Endothelial cell of umbilical vein (primary cell): ENCODE measurements at regions not wholly inside any gene's neighbourhood (a gene's known extent, or its start where the extent isn't known, plus 50 kb on each side); places are given as distances from the start of the nearest gene placed in this dataset.

Experiments used
- BruUV-seq: library from RNA; stranded (reverse); fragments of 400-500 nt; replicated peaks from 2 replicates; lab custom pipeline; 2021; lab: Mats Ljungman, UMichigan
- CTCF ChIA-PET: fragments of 300-600, 350-600 bp; sonication (Branson Sonifier 250); formaldehyde crosslinking; loops from one replicate; lab custom pipeline; 2021; ENCODE audit warnings: antibody characterized with exemption, inconsistent platforms; lab: Charles Lee
- POLR2A ChIA-PET: fragments of 300-600, 350-600 bp; sonication (Branson Sonifier 250); formaldehyde crosslinking; loops from one replicate; lab custom pipeline; 2021; ENCODE audit warnings: antibody characterized with exemption, inconsistent platforms; lab: Charles Lee
- DNase-seq: peaks from one replicate; pipeline ENCODE4 v3.0.0-alpha.2; 2011; ENCODE audit warnings: low read depth, low spot score
- FAIRE-seq: peaks from 2 replicates; lab custom pipeline; 2011; peaks lifted over from hg19 to GRCh38; lab: Jason Lieb, UNC
- H2AFZ ChIP-seq: 2 replicates; pipeline ENCODE4 v1.6.0; 2012; ENCODE audit warnings: low read depth, low read length, control low read depth, inconsistent platforms
- H3K27ac ChIP-seq: 2 replicates; pipeline ENCODE4 v1.5.1; 2011; ENCODE audit warnings: low read depth, mild to moderate bottlenecking, control low read depth, low read length, moderate library complexity; ENCODE audit not compliant: insufficient read depth
- H3K27me3 ChIP-seq, 2 experiments: 2 replicates each; pipeline versions ENCODE4 v1.6.0 to v1.6.1; 2011; ENCODE audit warnings: low read length in 2 of 2, mixed read lengths in 1 of 2; ENCODE audit not compliant: control insufficient read depth in 2 of 2, insufficient read depth in 2 of 2
- H3K36me3 ChIP-seq, 2 experiments: 2 replicates in 1 of 2; 3 replicates in 1 of 2; pipeline ENCODE4 v1.5.1; 2011; ENCODE audit warnings: low read length in 2 of 2, mild to moderate bottlenecking in 1 of 2, moderate library complexity in 1 of 2; ENCODE audit not compliant: control insufficient read depth in 2 of 2, insufficient read depth in 2 of 2; ENCODE audit errors: extremely low read depth in 1 of 2
- H3K4me1 ChIP-seq: 3 replicates; pipeline ENCODE4 v1.5.1; 2011; ENCODE audit warnings: mild to moderate bottlenecking, low read length; ENCODE audit not compliant: control insufficient read depth, insufficient read depth; ENCODE audit errors: extremely low read depth
- H3K4me2 ChIP-seq: 2 replicates; pipeline ENCODE4 v1.6.1; 2011; ENCODE audit warnings: low read length, control low read depth, mixed read lengths; ENCODE audit not compliant: insufficient read depth
- H3K4me3 ChIP-seq, 3 experiments: fragments of 200-600 bp in 1 of 3; sonication (generic), shearing (Covaris generic) in 1 of 3; replicated peaks in 1 of 3; 2 replicates each; pipeline ENCODE4 v1.5.1; 2011 to 2016; ENCODE audit warnings: control low read depth in 3 of 3, low read length in 3 of 3, mild to moderate bottlenecking in 2 of 3, inconsistent platforms in 1 of 3, low read depth in 1 of 3, moderate library complexity in 1 of 3; ENCODE audit not compliant: insufficient read depth in 1 of 3
- H3K79me2 ChIP-seq: 2 replicates; pipeline ENCODE4 v1.6.0; 2012; ENCODE audit warnings: low read length, inconsistent platforms; ENCODE audit not compliant: control insufficient read depth, insufficient read depth
- H3K9ac ChIP-seq: replicated peaks from 2 replicates; pipeline ENCODE3; 2011; ENCODE audit warnings: low read length, control low read depth; ENCODE audit not compliant: insufficient read depth; ENCODE audit errors: extremely low read depth
- H3K9me1 ChIP-seq: replicated peaks from 3 replicates; pipeline ENCODE4 v1.6.0; 2011; ENCODE audit warnings: mild to moderate bottlenecking, low read length; ENCODE audit not compliant: control insufficient read depth, insufficient read depth; ENCODE audit errors: extremely low read depth
- H3K9me3 ChIP-seq: replicated peaks from 2 replicates; pipeline ENCODE4 v1.5.1; 2012; ENCODE audit warnings: low read length, inconsistent platforms; ENCODE audit not compliant: control insufficient read depth, insufficient read depth
- H4K20me1 ChIP-seq: replicated peaks from 2 replicates; pipeline ENCODE3; 2011; ENCODE audit warnings: mild to moderate bottlenecking, low read length; ENCODE audit not compliant: control insufficient read depth, insufficient read depth; ENCODE audit errors: extremely low read depth
- CTCF ChIP-seq, 2 donors: IDR thresholded peaks; 1 replicate in 1 of 2; 2 replicates in 1 of 2; pipeline ENCODE4 v1.5.1; 2011; ENCODE audit warnings: low read length in 2 of 2, mild to moderate bottlenecking in 2 of 2, moderate library complexity in 2 of 2, control low read depth in 1 of 2, inconsistent platforms in 1 of 2, low read depth in 1 of 2; ENCODE audit not compliant: insufficient read depth in 1 of 2; ENCODE audit errors: extremely low read depth in 1 of 2
- EZH2 ChIP-seq: IDR thresholded peaks from 2 replicates; pipeline ENCODE4 v1.6.1; 2012; ENCODE audit warnings: borderline replicate concordance, low read depth, mild to moderate bottlenecking, moderate library complexity, low read length, inconsistent platforms; ENCODE audit not compliant: severe bottlenecking
- FOS ChIP-seq: IDR thresholded peaks from 2 replicates; pipeline ENCODE4 v1.6.1; 2011; ENCODE audit warnings: mild to moderate bottlenecking, low read length, moderate library complexity, borderline replicate concordance; ENCODE audit not compliant: insufficient read depth
- GATA2 ChIP-seq: IDR thresholded peaks from 2 replicates; pipeline ENCODE4 v1.7.0; 2011; ENCODE audit warnings: low read depth, mild to moderate bottlenecking, moderate library complexity, mixed read lengths, low read length; ENCODE audit not compliant: insufficient read length, insufficient read depth
- JUN ChIP-seq: IDR thresholded peaks from 2 replicates; pipeline ENCODE4 v1.6.1; 2011; ENCODE audit warnings: borderline replicate concordance, low read depth; ENCODE audit not compliant: insufficient read length, insufficient read depth
- MYC ChIP-seq: IDR thresholded peaks from one replicate; pipeline ENCODE4 v1.6.1; 2011; ENCODE audit warnings: mild to moderate bottlenecking, low read depth, low read length
- POLR2A ChIP-seq: IDR thresholded peaks from 2 replicates; pipeline ENCODE4 v1.6.1; 2012; ENCODE audit warnings: low read depth, mild to moderate bottlenecking, control low read depth, low read length
- POLR2AphosphoS5 ChIP-seq: IDR thresholded peaks from 2 replicates; pipeline ENCODE4 v1.6.1; 2012; ENCODE audit warnings: low read depth, mild to moderate bottlenecking, control low read depth, low read length, moderate library complexity; ENCODE audit not compliant: insufficient read depth
- dilution Hi-C: fragments of 300-500 bp; cut with MboI; formaldehyde crosslinking; loops from one replicate; pipeline ENCODE4 v1.15.0; 2019; ENCODE audit warnings: low sequenced_read_pairs; ENCODE audit not compliant: extremely low pct_ligation_motif_present
- intact Hi-C: fragments of 100-400 bp; cut with micrococcal nuclease; formaldehyde crosslinking; loops from one replicate; pipeline ENCODE4 v1.10.0; 2022
- TF ChIP-seq, protein P1 (sequence below): IDR thresholded peaks from 2 replicates; pipeline ENCODE4 v1.6.1; 2011; ENCODE audit not compliant: insufficient read depth, insufficient read length

DNA sequence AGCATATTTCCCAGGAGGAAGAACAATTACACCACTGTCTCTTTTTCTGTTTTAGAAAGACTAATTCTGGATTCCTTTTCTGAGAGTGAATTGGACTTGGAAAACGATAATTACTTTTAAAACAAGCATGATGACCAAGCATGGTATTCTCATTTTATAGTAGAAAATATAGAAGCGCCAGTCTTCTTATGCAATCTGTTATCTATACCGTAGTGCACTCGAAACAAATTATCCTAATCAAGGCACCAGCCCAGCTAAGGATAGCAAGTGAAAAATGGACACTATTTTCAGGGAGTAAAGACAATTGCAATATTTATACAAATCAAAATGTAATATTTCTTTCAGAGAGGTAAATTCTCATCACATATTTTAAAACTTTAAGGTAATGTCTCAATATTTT is 892.1 kb upstream of the POU3F3 start:
- H3K27me3 ChIP-seq = no peaks in the 10 kb centered on the region
- no peaks in the 10 kb centered on the region for H3K36me3 ChIP-seq
- BruUV-seq = no TSS peak
- dilution Hi-C loops = no loop called here
- H3K9me1 ChIP-seq = no peaks in the 10 kb centered on the region
- H2AFZ ChIP-seq = no peak overlapping the region
- H3K4me3 ChIP-seq = no peak overlapping the region
- FAIRE-seq (no peak), DNase-seq (no peak)
- no peaks in the 10 kb centered on the region for H3K4me1 ChIP-seq
- no peaks in the 10 kb centered on the region for H3K79me2 ChIP-seq
- H3K27ac ChIP-seq = no peak overlapping the region
- H3K9me3 ChIP-seq = peaks cover 2% of the 10 kb centered on the region
- TF ChIP-seq JUN (no peak), MYC (no peak), CTCF (IDR thresholded peaks at IDR 0.05; ENCODE audit: extremely low read depth in 1 of 2, insufficient read depth in 1 of 2, low read depth in 1 of 2, low read length in 2 of 2) (no peak), FOS (no peak), EZH2 (no peak), POLR2A (no peak), GATA2 (no peak), POLR2AphosphoS5 (no peak)
- TF ChIP-seq, protein P1, sequence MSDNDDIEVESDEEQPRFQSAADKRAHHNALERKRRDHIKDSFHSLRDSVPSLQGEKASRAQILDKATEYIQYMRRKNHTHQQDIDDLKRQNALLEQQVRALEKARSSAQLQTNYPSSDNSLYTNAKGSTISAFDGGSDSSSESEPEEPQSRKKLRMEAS = no peak
- CTCF ChIA-PET = no interaction called here
- POLR2A ChIA-PET = no interaction called here
- intact Hi-C loops = no loop called here
- no peak overlapping the region for H3K4me2 ChIP-seq
- H4K20me1 ChIP-seq = no peaks in the 10 kb centered on the region
- no peak overlapping the region for H3K9ac ChIP-seq
